ENCODE measurements at regions not wholly inside any gene's neighbourhood (a gene's known extent, or its start where the extent isn't known, plus 50 kb on each side); places are given as distances from the start of the nearest gene placed in this dataset.
"Not testable (repeated sequence)": the region's sequence is repeated elsewhere in the genome, so short reads cannot be mapped to it uniquely, and the experiment has no call there.

DNA sequence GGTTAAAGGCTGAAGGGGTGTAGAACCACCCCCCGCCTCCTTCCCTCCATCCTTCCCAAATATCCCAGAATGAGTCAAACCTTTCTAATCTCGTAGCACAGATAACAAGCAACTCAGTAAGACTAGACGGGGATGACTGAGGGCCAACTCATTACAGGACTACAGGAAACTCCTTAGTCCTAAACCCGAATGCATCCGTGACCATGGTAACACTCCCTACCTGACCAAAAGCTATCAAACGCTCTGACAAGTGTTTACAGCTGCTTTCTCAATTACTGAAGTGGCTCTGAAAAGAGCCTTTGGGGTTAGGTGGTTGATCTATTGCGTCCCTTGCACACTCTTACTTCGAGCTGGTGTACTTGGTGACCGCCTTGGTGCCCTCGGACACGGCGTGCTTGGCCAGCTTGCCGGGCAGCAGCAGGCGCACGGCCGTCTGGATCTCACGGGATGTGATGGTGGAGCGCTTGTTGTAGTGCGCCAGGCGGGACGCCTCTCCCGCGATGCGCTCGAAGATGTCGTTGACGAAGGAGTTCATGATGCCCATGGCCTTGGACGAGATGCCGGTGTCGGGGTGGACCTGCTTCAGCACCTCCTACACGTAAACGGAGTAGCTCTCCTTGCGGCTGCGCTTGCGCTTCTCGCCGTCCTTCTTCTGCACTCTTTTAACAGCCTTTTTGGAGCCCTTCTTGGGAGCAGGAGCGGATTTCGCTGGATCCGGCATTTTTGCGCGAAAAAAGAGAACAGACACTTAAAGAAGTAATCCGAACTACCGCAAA, 67.4 kb downstream of the FAM72B start:
- DNase-seq (ENCODE audit: low spot score): not testable (repeated sequence)

GRCh38 chr1:121117298-121117611, 66.9 kb downstream of the FAM72B start:
- not testable (repeated sequence) for DNase-seq (ENCODE audit: low spot score)

DNA sequence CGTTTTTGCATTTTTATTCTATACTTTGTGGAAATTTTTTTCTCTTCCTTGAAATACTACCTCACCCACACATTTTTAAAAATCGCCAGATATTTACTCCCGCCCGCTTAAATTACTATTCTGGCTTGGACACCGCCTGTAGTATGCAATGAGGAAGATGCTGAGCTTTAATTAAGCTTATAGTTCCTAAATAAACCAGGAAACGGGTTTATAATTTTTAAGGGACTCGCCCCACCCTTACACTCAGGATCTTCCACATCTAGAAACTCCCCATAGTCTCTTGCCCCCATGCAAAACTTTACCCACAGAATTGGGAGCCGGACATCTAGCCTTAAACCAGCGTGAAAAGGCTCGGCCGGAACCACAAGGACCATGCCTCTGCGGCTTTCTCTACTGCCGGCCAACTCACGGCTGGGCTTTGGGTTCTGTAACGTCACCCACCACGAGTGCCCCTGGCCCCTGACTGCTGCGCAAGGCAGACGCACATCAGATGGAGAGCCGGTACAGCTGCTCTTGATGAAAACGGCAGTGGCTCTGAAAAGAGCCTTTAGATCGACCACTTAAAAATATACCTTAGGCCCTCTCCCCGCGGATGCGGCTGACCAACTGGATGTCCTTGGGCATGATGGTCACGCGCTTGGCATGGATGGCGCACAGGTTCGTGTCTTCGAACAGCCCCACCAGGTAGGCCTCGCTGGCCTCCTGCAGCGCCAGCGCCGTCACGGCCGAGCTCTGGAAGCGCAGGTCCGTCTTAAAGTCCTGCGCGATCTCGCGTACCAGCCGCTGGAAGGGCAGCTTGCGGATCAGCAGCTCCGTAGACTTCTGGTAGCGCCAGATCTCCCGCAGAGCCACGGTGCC, 66.3 kb downstream of the FAM72B start:
- DNase-seq (ENCODE audit: low spot score): not testable (repeated sequence)
